Cardiac fibroblast (primary cell): ENCODE measurements at regions not wholly inside any gene's neighbourhood (a gene's known extent, or its start where the extent isn't known, plus 50 kb on each side); places are given as distances from the start of the nearest gene placed in this dataset.

ENCODE experiments used
- DNase-seq, 2 donors: peaks; one replicate each; pipeline versions ENCODE4 v3.0.0 to v3.0.0-alpha.2; 2010; ENCODE audit warnings: low read depth in 2 of 2
- H3K4me3 ChIP-seq, 2 donors: replicated peaks in 1 of 2; 1 replicate in 1 of 2; 2 replicates in 1 of 2; pipeline ENCODE4 v1.5.1; 2011; ENCODE audit warnings: low read depth in 2 of 2, low read length in 2 of 2, mild to moderate bottlenecking in 2 of 2, moderate library complexity in 1 of 2
- TF ChIP-seq, protein P1 (sequence below): IDR thresholded peaks from one replicate; pipeline ENCODE4 v1.5.1; 2011; ENCODE audit warnings: low read depth, mild to moderate bottlenecking, low read length, inconsistent platforms

GRCh38 chr13:82867284-82867683 lies 1015.0 kb downstream of the SLITRK1 start:
- DNase-seq = no peak
- H3K4me3 ChIP-seq = no peak overlapping the region
- TF ChIP-seq, protein P1, sequence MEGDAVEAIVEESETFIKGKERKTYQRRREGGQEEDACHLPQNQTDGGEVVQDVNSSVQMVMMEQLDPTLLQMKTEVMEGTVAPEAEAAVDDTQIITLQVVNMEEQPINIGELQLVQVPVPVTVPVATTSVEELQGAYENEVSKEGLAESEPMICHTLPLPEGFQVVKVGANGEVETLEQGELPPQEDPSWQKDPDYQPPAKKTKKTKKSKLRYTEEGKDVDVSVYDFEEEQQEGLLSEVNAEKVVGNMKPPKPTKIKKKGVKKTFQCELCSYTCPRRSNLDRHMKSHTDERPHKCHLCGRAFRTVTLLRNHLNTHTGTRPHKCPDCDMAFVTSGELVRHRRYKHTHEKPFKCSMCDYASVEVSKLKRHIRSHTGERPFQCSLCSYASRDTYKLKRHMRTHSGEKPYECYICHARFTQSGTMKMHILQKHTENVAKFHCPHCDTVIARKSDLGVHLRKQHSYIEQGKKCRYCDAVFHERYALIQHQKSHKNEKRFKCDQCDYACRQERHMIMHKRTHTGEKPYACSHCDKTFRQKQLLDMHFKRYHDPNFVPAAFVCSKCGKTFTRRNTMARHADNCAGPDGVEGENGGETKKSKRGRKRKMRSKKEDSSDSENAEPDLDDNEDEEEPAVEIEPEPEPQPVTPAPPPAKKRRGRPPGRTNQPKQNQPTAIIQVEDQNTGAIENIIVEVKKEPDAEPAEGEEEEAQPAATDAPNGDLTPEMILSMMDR = no peak

GRCh38 chr13:82850644-82851043 lies 1031.6 kb downstream of the SLITRK1 start:
- TF ChIP-seq, protein P1 = no peak
- H3K4me3 ChIP-seq = no peak overlapping the region
- DNase-seq = no peak

DNA sequence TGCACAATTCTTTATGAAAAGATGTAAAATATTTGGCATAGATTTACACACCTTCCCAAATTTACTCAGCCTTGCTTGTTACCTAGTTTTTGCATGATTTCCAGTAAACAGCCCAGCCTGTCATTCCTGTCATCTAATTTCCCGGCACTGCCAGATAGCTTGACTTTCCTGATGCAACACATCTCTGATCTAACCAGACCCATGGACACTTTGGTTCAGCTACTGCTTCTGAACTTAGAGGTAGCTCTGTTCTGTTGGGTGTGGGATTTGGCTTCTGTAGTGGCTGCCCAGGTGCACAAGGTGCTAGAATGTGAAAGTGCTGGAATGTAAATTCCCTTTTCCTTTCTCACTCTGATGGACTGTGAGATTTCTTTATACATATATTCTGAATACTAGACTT lies 1033.5 kb downstream of the SLITRK1 start:
- no peak for DNase-seq
- TF ChIP-seq, protein P1 = no peak
- H3K4me3 ChIP-seq = no peak overlapping the region

DNA sequence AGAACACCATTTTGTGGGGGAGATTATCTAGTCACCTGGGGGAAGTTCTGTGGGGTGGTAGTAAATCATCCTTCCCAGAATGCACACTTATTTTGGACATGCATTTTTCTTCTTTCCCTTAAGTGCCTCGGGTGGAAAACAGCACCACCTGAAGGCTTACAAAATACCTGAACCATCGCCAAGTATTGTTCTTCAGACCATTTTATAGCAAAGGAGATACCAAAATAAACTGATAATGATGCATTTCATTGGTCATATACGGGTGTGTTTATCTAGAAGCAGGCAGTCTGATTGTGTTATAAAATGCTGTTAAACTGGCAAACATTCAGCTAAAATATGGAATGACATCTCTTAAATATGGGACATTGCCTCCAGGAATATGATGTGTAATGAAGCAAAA lies 1034.7 kb downstream of the SLITRK1 start:
- TF ChIP-seq, protein P1 = no peak
- no peak overlapping the region for H3K4me3 ChIP-seq
- DNase-seq = no peak

GRCh38 chr13:82833923-82834322 lies 1048.4 kb downstream of the SLITRK1 start:
- DNase-seq = peak; percentile 2 to 5
- H3K4me3 ChIP-seq = no peak overlapping the region
- TF ChIP-seq, protein P1 = no peak

GRCh38 chr13:82829040-82829439 lies 1053.2 kb downstream of the SLITRK1 start:
- no peak overlapping the region for H3K4me3 ChIP-seq
- TF ChIP-seq, protein P1 = no peak
- no peak for DNase-seq

- TF ChIP-seq, protein P1 = no peak
- no peak for DNase-seq
- H3K4me3 ChIP-seq = no peak overlapping the region
Observed at GRCh38 chr13:82827724-82828123, 1054.5 kb downstream of the SLITRK1 start.
